Right renal pelvis (tissue), 4 donors: ENCODE measurements at regions not wholly inside any gene's neighbourhood (a gene's known extent, or its start where the extent isn't known, plus 50 kb on each side); places are given as distances from the start of the nearest gene placed in this dataset.

ENCODE experiments used
- DNase-seq, 4 donors: peaks; one replicate each; pipeline ENCODE4 v3.0.0-alpha.2; 2013; ENCODE audit warnings: low read depth in 4 of 4, low spot score in 3 of 4, missing footprints in 1 of 4

DNA sequence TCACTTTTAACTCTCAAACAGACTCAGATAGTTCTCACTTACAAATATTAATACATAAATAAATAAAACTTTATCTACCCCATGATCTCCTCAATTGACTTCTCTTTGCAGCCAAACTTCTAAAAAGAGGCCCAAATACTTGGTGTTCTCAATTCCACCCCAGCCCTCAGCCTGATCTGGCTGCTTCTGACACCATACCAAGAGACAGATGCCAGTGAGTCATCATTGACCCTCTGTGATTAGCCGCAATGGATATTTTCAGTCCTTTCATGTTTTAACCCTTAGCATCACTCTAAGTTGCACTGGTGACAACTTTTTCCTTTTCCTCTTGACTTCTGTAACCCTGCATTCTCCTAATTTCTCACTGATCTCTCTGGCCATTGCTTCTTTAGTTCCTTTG, 184.1 kb upstream of the ARHGAP20 start:
- DNase-seq, result no peak

DNA sequence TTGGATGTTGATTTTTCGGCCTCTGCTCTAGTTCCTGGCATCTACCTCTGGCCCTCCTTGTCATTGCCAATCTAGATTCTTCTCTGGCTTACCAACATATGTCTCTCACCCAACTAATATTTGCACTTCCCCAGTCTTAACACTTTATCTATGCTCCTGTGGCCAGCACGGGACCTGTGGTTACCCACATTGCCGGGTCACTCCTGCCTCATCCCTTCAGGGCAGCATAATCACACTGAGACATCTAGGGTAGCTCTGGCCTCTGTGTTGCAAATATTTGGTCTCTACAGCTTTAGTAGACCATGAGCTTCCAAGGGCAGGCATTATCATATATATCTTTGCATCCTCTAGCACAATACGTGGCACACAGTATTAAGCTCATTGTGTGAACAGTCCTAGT, 182.0 kb upstream of the ARHGAP20 start:
- no peak for DNase-seq

DNA sequence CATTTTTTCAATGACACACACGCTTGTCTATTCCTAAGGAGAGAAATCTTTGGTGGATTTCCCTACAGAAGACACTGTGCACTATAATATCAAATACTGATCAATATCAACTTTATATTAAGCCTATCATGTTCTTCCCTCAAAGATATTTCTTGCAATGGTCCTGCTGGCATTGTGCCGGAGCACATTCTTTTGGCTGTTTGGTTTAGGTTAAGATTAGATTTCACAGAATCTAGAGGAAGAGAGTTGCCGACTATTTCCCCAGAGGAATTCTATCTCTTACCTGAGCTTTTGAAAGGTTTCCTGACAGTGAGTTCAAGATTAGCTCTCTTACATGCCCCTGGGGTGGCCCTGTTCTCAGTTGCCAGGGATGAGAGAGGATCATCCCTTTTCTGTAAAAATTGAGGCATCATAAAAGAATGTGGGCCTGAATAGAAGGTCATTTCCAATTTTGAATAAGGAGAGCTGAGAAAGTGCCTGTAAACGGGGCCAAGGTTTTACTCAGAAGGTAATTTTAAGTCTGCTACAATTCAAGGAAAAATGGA, 180.6 kb upstream of the ARHGAP20 start:
- no peak for DNase-seq

DNA sequence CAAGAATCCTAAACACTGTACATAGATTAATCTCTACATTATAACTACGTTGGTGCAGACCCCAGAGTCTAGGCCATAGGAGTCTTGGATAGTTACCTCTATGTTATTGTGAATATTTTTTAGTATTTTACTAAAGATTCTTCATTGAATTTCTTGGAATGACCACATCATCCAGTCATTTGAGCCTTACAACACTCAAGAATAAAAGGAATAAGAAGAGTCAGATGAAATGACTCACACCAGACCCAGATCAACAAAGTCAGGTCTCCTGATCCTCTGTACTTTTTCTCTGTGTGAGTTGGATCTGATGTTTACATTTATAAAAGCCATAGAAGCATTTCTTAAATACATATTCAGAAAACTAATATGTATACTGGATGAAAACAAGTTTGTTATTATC, 179.2 kb upstream of the ARHGAP20 start:
- DNase-seq, result no peak

DNA sequence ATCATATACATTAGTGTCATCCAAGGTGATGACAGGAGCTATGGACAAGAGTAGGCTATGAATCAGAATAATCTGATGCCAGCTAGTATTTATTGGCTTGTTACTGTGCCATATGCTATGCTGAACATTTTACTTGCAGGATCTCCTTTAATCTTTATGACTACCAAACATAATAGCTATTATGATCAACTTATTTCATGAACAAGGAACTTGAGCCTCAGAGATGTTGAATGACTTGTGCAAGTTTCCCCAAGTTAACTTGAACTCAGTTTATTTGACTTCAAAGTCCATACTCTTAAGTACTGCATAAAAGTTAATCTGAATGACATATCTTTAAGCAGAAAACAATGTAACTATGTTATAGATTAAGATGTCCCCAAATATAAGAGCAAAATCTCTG, 178.8 kb upstream of the ARHGAP20 start:
- no peak for DNase-seq

DNA sequence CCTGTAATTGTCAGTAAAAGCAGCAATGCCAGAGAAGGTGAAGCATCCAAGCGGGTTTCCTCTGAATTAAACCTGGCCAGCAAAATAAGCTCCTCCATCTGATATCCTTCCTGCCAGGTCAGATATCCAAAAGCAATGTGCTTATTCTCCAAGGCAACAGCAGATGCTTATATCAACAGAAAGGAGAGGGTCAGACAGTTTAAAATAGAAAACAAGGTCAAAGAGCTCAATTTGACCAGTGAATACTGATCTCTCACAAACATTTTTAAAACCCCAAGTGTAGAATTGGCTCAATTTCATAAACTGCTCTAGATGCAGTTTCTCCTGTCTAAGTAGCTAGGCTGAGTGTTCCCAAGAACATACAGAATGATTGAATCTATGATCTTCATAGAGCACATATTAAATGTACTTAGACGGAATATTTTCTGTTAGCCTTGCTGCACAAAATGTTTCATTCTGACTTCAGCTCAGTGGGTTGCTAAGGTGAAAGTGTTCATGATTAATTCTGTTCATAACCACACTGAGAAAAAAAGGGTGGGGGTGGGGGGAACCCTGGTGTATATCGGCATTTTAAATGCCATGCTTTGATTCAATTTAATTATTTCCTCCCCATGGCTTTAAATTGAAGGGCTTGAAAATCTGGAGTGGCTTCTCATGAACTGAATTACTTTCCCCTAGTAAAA, 174.2 kb upstream of the ARHGAP20 start:
- no peak for DNase-seq

DNA sequence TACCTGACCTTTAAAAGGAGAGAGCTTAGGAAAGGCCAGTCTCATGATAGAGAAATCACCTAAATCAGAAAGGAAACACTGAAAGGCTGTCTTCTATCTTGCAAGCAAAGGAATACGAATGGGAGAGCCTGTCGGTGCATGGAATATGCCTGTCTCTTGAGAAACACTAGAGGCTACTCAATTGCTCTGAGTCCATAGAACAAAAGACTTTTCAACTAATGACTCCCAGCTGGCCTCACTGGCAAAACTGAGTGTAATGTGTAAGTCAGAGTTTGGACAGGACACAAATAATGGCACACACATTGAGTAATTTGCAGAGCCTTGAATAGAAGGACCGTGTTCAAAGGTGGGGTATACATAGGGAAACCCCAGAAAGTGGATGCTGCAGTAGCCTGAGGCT, 171.0 kb upstream of the ARHGAP20 start:
- no peak for DNase-seq

DNA sequence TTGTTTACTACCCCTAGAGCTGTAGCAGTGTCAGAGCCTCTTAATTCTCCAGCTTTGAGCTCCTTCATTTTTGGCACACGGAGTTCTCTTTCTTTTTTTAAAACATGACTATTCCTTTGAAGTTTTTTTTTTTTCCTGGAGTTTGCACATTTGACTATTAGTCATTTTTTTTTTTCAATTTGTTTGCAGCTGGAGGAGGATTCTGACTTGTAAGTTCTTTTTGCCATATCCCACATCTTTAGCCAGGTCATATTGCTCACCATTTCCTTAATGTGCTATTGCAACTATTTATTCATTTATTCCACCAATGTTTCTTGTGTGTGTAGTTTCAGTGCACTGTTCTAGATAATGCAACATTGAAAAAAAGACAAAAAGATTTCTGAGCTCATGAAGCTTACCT, 166.3 kb upstream of the ARHGAP20 start:
- no peak for DNase-seq

DNA sequence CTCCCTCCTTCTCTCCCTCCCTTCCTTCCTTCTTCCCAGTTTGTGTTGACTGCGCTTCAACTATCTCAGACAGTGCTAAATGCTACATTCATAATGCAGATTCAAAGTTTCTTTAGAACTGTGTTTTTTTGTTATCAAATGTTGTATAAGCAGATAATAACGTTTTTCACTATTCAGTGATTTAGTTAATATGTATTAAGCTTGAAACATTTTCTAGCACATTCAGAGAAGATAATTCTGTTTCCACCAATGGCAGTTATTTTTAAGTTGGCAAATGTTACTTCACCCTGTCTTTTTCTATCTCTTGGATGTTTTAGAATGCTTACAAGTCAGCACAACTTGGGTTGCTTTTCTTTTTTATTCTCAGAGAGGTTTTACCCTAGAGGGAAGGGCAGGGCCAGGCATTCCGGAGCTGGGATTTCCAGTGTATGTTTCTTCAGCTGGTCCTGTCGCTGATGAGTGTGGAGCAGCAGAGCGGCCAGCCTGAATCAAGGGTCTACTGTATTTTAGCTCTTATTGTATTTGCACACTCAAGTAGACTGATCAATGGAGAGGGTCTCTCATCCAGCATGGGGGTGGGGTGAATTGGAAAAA, 162.3 kb upstream of the ARHGAP20 start:
- no peak for DNase-seq

DNA sequence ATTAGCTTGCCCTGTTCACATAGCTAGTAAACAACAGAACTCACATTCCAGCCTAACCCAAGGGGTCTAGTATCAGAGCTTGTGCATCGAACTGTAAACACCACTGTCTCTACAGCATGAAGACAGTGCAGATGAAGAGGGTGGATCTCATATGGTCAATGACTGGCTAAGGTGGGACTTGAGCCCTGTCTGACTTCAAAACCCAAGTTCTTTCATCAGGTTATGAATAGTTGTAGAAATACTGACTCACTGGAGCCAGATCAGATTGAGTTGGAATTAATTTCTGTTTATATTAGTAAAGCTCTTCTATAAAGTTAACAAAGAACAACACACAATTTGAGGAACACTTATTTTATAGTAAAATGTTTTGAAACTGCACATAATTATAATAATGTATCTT, 161.7 kb upstream of the ARHGAP20 start:
- no peak for DNase-seq

DNA sequence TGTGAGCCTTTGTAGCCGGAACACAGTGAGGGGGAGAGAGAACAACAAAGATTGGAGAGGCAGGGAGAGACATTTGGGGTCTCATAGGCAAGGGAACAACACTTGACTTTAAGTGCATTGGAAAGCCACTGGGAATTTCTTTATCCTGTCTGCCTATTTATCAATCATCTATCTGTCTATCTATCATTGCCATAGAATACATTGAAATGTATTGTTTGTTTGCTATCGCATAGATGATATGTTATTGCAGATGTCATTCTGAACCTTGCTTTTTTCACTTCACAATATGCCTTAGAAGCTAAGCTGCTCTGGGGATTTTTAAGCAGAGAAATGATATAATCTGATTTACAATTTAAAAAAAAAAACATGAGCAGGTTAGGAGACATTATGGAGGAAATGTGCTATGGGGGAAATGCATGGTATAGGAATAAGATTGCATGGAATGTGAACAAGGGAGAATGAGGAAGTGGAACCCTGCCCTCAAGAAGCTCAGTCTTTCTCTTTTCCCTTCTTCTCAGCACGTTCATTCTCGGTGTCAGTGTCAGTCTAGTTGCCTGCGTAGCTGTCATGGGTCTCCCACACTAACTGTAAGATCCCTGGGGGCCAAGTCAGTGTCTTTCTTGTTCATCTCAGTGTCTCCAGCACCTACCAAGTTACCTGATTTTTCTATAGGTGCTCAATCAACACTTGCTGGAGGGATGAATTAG, 158.7 kb upstream of the ARHGAP20 start:
- DNase-seq, result no peak

DNA sequence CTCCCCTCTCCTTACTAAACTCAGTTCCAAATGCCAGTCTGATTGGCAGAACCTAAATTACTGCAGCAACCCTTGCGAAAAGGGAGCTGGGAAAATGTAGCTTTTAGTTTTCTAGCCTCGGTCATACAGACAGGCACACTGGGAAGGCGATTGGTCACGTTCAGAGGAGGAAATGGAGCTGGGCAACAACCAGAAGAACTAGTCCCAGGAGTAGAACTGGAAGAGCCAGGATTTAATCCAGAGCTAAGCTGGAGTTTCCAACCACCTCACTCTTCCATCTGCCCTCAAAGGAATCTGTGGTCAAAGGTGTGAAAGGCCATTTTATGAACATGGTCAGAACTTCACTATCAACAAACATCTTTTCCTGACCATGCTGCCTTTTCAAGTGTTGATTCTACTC, 155.7 kb upstream of the ARHGAP20 start:
- no peak for DNase-seq

DNA sequence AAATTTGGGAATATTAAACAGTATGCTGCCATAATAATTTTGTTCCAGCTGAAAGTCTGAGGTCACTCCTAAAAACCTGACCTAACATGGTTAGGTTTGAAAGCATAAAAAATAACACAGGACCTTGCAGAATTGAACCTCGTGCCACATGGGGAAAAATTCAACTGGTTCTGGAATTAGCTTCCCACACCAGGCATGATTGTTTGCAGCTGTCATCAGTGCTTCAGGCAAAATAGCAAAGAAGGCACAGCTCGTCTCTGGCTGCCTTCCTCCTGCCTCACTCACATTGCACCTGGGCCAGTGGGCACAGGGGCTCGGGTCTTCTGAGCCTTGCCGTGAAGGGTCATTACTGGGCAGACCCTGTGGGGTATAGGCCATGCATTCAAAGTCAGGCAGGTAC, 153.8 kb upstream of the ARHGAP20 start:
- DNase-seq, result no peak

DNA sequence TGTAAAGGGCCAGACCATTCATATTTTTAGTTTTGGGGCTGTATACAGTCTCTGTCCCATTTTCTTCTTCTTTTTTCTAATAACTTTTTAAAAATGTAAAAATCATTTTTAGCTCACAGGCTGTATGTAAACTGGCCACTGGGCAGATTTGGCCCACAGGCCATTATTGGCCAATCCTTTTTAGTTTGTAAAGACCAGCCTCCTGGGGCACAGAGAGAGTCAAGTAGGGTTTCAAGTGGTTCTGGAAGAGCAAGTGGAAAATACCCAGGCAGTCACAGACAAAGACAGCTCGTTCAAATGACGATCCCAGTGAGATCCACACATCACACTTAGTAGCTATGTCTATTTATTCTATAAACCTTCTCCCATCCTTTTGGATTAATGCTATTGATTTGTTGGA, 150.2 kb upstream of the ARHGAP20 start:
- no peak for DNase-seq

DNA sequence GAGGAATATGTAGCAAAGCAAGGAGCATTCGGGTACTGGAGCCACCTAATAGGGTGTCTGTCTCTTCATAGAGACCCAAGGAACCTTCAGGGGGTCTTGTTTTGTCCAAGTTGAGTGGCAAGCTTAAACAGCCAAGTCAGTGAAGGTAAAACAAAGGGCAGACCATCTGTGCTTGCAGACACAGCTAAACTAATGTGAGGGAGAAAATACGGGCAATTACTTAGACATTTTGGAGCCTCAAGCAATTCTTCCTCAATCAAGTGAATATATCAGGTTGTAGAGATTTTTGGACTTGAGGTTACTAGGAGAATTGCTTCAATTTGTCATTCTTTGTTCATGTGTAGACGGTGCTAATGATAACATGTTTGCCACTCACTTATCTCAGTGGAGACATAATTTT, 148.2 kb upstream of the ARHGAP20 start:
- DNase-seq, result no peak

DNA sequence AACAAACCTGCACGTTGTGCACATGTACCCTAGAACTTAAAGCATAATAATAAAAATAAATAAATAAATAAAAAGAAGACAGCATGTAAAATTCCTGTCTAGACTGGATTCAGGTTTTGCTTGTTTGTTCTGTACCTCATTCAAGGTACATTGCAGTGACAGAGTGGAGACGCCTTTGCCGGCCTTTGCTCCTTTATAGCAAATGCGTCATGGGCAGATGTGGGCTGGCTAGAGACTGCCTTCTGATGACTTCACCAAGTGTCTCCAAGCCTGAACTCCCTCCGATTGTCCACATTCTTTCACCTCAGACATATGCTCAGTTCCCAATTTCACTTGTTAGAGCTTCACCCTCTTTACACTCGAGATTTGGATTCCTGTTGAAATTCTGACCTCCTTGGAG, 147.8 kb upstream of the ARHGAP20 start:
- no peak for DNase-seq

DNA sequence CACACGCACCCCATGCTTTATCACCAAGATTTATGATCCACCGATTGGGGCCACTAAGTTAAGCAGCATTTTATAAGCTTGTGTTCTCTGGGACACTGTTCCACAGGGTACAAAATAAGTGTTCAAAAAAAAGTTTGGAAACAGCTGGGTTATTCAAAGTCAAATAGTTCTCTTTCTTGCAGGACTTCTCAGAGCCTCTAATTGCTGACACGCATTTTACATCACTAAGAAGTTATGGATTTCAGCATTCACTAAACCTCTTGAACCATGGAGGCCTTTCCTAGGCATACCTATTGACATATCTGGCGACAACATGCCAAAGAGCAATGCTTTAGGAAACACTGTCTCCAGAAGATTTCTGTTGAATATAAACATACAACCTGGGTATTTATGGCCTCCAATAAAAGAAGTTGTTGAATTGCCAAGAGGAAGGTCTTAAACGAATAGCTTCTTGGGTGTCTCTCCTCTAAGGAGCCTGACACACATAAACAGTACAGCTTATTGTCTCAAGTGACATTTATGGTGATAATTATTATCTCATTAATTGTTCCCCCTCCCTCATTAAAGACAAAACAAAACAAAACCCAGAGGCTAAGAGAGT, 147.1 kb upstream of the ARHGAP20 start:
- no peak for DNase-seq

DNA sequence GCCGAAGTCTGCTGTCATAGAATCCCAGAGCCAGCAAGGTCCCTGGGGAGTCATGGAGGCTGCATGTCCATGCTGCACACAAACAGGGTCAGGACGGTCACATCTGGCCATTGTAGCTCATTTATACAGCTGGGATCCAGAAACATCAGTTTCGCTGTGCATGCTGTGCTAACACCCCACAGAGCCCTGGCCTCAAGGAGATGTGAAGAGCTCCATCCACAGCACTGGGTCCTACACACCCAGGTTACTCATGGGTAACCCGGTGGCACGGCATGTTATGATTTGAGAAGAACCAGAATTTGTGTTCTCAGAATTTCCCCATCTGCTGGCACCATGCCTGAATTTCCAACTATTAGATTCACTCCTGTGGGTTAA, 146.3 kb upstream of the ARHGAP20 start:
- no peak for DNase-seq

DNA sequence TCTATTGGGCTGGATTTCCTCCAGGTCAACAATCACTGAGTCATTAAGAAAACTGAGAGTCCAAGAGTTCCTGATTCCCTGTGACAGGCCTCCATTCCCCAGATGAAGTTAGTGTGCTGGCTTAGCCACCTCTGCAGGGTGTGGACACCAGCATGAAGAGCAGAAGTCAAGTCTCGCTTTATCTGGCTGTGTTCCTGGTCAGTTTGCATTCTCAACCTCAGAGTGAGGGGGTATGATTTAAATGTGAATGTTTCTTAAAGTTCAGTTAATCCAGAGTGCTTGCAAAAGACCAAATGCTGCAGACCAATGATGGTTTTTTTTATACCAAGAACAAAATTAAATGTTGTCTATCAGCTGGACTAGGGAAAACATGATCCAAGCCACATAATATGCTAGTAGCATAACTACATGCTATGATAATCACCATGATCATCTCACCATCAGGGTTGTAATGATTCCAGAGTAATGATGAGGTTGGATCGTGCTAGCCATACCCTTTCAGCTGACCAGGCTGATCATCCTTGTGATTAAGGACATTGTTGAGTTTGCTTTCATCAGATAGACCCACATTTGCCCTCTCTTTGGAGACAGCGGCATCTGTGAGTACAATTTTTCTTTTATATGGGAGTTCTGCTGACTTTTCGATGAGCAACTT, 145.8 kb upstream of the ARHGAP20 start:
- no peak for DNase-seq

DNA sequence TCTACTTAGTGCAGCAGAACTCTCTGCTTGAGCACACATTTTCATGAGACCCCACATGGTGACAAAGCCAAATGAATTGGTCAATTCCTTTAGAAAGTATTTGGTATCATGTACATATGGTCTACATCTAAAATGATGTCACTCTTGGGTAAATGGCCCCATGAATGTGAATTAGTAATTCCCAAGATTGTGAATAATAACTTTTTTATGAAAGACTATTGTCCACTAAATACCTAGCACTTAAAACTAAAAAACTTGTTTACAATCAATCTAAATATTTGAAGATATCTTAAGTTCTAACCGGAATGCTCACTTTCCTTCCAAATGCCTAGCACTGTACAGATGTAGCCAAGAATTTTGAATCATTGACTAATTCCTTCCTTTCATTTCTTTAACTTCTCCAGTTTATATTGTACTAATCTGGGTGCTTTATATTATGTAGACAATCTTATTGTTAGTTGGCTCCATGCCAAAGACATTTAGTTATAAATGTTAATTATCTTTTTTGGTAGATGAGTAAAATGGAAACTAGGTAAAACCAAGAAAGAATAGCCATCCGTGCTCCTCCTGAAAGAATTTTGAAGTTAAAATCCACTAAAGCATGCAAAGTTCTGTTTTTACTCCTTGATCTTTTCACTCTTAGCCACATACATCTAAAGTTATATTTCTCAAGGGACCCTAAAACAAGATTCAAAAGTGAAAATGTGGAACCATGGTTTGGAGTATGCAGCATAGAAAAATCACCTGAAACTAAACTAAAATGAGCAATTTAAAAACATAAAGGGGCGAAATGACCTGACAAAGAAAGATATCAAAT, 145.0 kb upstream of the ARHGAP20 start:
- DNase-seq, result no peak
